ENCODE measurements at regions not wholly inside any gene's neighbourhood (a gene's known extent, or its start where the extent isn't known, plus 50 kb on each side); places are given as distances from the start of the nearest gene placed in this dataset.
A peak's percentile ranks its signal among the peaks of the same experiment; 100 is the strongest.

DNA sequence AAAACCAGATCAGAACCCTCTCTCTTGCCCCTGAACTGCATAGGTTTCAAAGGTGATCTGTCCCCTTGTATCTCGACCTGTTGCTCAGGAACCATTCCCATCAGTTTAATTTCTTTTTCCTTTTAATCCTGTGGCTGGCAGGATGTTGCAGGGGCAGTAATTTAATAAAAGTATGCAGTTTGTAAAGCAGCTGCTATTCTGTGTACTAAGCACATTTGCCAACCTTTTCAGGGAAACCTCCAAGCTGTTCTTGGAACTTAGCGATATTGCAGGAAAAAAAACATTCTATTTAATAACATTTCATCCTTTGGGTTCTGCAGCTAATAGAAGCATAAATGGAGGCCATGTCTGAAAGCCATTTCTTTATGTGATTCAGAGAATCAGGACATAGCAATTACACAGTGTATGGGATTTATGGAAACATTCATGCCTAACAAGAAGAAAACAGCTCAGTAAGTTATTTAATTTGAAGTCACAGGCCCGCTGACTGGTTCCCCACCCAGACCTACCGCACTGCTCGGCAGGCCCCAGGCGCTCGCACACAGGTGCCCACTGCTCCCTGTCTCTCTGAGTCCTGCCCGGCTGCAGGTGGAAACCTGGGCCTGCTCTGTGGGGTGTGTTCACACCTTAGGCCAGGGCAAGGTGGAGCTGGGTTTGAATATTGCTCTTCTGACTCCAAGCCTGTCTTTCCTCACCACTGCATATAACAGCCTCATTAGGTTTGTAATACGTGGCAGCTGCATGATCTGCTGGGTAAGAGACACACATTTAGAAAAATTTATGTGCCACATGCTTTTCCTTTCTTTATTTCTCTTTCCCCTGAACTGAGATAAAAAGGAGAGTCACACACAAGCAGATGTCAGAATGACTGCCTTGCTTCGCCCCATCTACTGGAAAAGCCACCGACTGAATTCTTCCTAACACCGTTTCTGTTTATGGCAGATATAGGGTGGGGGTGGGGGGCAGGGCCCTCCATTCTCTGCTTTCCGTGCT, 119.7 kb downstream of the SLC25A47 start:
- no peak for FAIRE-seq
- H4K20me1 ChIP-seq (replicated peaks; ENCODE audit: control insufficient read depth, insufficient read depth, low read length), result no peaks in the 10 kb centered on the region
- in situ Hi-C loops (cut with MboI) (no loop called here), intact Hi-C loops (cut with micrococcal nuclease) (loop anchor here (10.0 kb wide), 1 partner anchor 58 kb away; no protein-coding TSS in a partner anchor)
- no peak overlapping the region for H3K4me2 ChIP-seq (ENCODE audit: insufficient read depth, low read length)
- no peaks in the 10 kb centered on the region for H3K36me3 ChIP-seq (ENCODE audit: control insufficient read depth, insufficient read depth, low read length)
- no peak for ATAC-seq
- peak overlapping the region; percentile 13 to 46; a peak in 2 of 4 replicates for H3K9ac ChIP-seq (ENCODE audit: insufficient read depth in 1 of 2, low read depth in 2 of 2, low read length in 2 of 2)
- H3K9me3 ChIP-seq (replicated peaks; ENCODE audit: control insufficient read depth, insufficient read depth, low read depth, low read length), result no peaks in the 10 kb centered on the region
- ChIA-PET POLR2A (interaction anchor here (0.6 to 1.0 kb wide), 3 partner anchors 16 to 423 kb away, joined by 3 read pairs; no protein-coding TSS in a partner anchor), CTCF (ENCODE audit: low intra/inter-chr PET ratio) (no interaction called here)
- H3K79me2 ChIP-seq (ENCODE audit: control insufficient read depth, insufficient read depth, low read length), result no peaks in the 10 kb centered on the region
- H3K9me1 ChIP-seq (ENCODE audit: control insufficient read depth, insufficient read depth, low read length), result no peaks in the 10 kb centered on the region
- H2AFZ ChIP-seq (ENCODE audit: low read depth, low read length), result peak overlapping the region; percentile 21; the same call in 1 of the 2 replicates
- 42% methylated on average over 12 of the region's 13 CpGs for WGBS (ENCODE audit: insufficient coverage, low coverage, missing lambda C conversion rate)
- H3K27me3 ChIP-seq (ENCODE audit: control insufficient read depth in 2 of 2, insufficient read depth in 2 of 2, low read length in 2 of 2), result no peaks in the 10 kb centered on the region
- peak in 2 of 4 experiments; percentile 30 to 44 for DNase-seq (ENCODE audit: extremely low read depth in 1 of 4, low spot score in 3 of 4)
- no peak overlapping the region for H3K4me3 ChIP-seq
- peak overlapping the region; percentile 33; the same call in 2 of the 3 replicates for H3K27ac ChIP-seq (ENCODE audit: extremely low read depth, low read depth, low read length)
- peaks cover 34 to 40% of the 10 kb centered on the region in 2 experiments for H3K4me1 ChIP-seq (replicated peaks in 1 of 2; ENCODE audit: control insufficient read depth in 2 of 2, insufficient read depth in 2 of 2, low read length in 2 of 2)
- no TSS peak for BruUV-seq (replicated peaks)
- TF ChIP-seq ZNF274 (IDR thresholded peaks at IDR 0.05; ENCODE audit: borderline replicate concordance, low read depth, low read length) (no peak), CBFA2T3 (IDR thresholded peaks at IDR 0.05) (peak; percentile 22; the same call in 1 of the 2 replicates)

DNA sequence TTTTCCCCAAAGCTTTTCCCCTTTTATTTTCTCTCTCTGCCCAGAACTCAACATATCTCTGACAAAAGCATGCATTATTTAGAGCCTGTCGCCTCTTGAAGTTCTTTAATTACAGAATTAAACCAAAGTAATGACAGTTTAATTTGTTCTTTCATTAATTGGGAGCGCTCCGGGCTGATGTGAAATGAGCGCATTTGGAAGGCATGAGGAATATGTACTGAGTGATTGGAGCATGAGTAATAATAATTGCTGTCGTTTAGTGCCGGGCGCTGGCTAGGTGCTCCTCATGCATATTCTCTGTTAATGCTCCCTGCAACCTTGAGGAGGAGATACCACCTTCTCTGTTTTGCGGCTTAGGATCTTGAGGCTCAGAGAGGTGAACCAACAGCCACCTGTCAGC, 120.5 kb downstream of the SLC25A47 start:
- Histone ChIP-seq H3K36me3 (ENCODE audit: control insufficient read depth, insufficient read depth, low read length) (no peaks in the 10 kb centered on the region), H3K4me2 (ENCODE audit: insufficient read depth, low read length) (no peak overlapping the region), H2AFZ (ENCODE audit: low read depth, low read length) (no peak overlapping the region), H3K79me2 (ENCODE audit: control insufficient read depth, insufficient read depth, low read length) (no peaks in the 10 kb centered on the region), H3K27ac (ENCODE audit: extremely low read depth, low read depth, low read length) (no peak overlapping the region), H3K4me3 (no peak overlapping the region), H3K9me1 (ENCODE audit: control insufficient read depth, insufficient read depth, low read length) (no peaks in the 10 kb centered on the region), H3K9me3 (replicated peaks; ENCODE audit: control insufficient read depth, insufficient read depth, low read depth, low read length) (no peaks in the 10 kb centered on the region), H3K4me1 (replicated peaks in 1 of 2; ENCODE audit: control insufficient read depth in 2 of 2, insufficient read depth in 2 of 2, low read length in 2 of 2) (peaks cover 34 to 40% of the 10 kb centered on the region in 2 experiments), H3K27me3 (ENCODE audit: control insufficient read depth in 2 of 2, insufficient read depth in 2 of 2, low read length in 2 of 2) (no peaks in the 10 kb centered on the region), H3K9ac (ENCODE audit: insufficient read depth in 1 of 2, low read depth in 2 of 2, low read length in 2 of 2) (peak overlapping the region in 1 of 2 experiments; percentile 13; a peak in 1 of 4 replicates), H4K20me1 (replicated peaks; ENCODE audit: control insufficient read depth, insufficient read depth, low read length) (no peaks in the 10 kb centered on the region)
- no TSS peak for BruUV-seq (replicated peaks)
- POLR2A ChIA-PET, result interaction anchor here (0.6 to 0.9 kb wide), 2 partner anchors 17 to 422 kb away, joined by 3 read pairs; no protein-coding TSS in a partner anchor
- no peak for ATAC-seq
- TF ChIP-seq BRCA1 (IDR thresholded peaks at IDR 0.05), result no peak
- TF ChIP-seq BRCA1 (CRISPR knock-in tag; IDR thresholded peaks at IDR 0.05), result no peak
- TF ChIP-seq STAT5A (IDR thresholded peaks at IDR 0.05; ENCODE audit: borderline replicate concordance, low read length), result no peak
- TF ChIP-seq FOXP1 (CRISPR knock-in tag; IDR thresholded peaks at IDR 0.05), result no peak
- TF ChIP-seq RBM14 (IDR thresholded peaks at IDR 0.05; ENCODE audit: borderline replicate concordance, insufficient read depth, low read depth, low read length), result no peak
- no peak for TF ChIP-seq DNMT1 (IDR thresholded peaks at IDR 0.05)
- no peak for TF ChIP-seq GABPB2 (CRISPR knock-in tag; conservative IDR thresholded peaks at IDR 0.05)
- TF ChIP-seq PML (IDR thresholded peaks at IDR 0.05; ENCODE audit: low read length), result no peak
- intact Hi-C loops (cut with micrococcal nuclease), result loop anchor here (10.0 kb wide), 1 partner anchor 59 kb away; no protein-coding TSS in a partner anchor
- DNase-seq (ENCODE audit: extremely low read depth in 1 of 4, low spot score in 3 of 4), result no peak
- WGBS (ENCODE audit: insufficient coverage, low coverage, missing lambda C conversion rate), result 75% methylated on average over 8 of the region's 8 CpGs
- CTCF ChIA-PET (ENCODE audit: low intra/inter-chr PET ratio), result no interaction called here
- in situ Hi-C loops (cut with MboI), result no loop called here
- FAIRE-seq, result no peak
